ES-I3 (cell line): ENCODE measurements at regions not wholly inside any gene's neighbourhood (a gene's known extent, or its start where the extent isn't known, plus 50 kb on each side); places are given as distances from the start of the nearest gene placed in this dataset.
"Not testable (repeated sequence)": the region's sequence is repeated elsewhere in the genome, so short reads cannot be mapped to it uniquely, and the experiment has no call there.

ENCODE experiments used
- H3K36me3 ChIP-seq: 2 replicates; pipeline ENCODE4 v1.6.1; 2013; ENCODE audit warnings: mild to moderate bottlenecking, low read length, control low read depth, moderate library complexity; ENCODE audit not compliant: insufficient read depth
- H3K4me1 ChIP-seq: 2 replicates; pipeline ENCODE4 v1.6.1; 2013; ENCODE audit warnings: mild to moderate bottlenecking, control low read depth, low read length; ENCODE audit not compliant: insufficient read depth
- H3K9ac ChIP-seq: 2 replicates; pipeline ENCODE4 v1.6.1; 2013; ENCODE audit warnings: low read depth, mild to moderate bottlenecking, low read length, moderate library complexity
- H3K9me3 ChIP-seq: 2 replicates; pipeline ENCODE4 v1.6.1; 2013; ENCODE audit warnings: mild to moderate bottlenecking, low read length, moderate library complexity; ENCODE audit not compliant: control insufficient read depth, insufficient read depth

GRCh38 chr15:62515696-62516395 lies 350.8 kb upstream of the C2CD4B start:
- Histone ChIP-seq H3K9ac (no peak overlapping the region), H3K4me1 (peaks cover 10% of the 10 kb centered on the region), H3K9me3 (no peaks in the 10 kb centered on the region), H3K36me3 (no peaks in the 10 kb centered on the region)

DNA sequence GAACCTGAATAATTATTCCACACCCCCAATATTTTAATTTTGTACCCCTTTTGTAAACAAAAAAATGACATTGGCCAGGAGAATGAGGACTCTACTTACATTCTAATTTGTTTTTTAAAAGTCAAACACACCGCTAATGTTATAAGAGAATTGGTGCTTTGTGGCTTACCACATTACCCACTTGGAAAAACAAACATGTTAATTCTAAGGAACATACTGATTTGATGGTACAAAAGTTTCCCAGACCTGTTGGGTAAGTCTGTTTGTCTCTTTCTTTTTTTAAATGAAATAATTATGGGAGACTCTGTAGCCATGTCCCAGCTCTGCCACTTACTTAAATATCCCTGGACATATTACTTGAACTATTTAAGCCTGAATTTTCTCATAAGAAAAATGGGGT lies 352.5 kb upstream of the C2CD4B start:
- Histone ChIP-seq H3K36me3 (no peaks in the 10 kb centered on the region), H3K4me1 (peaks cover 27% of the 10 kb centered on the region)

GRCh38 chr15:62518666-62519065 lies 353.6 kb upstream of the C2CD4B start:
- peaks cover 34% of the 10 kb centered on the region for H3K4me1 ChIP-seq
- H3K9ac ChIP-seq, H3K36me3 ChIP-seq, H3K9me3 ChIP-seq: not testable (repeated sequence)

More for the DNA sequence above, 352.5 kb upstream of the C2CD4B start:
- Histone ChIP-seq H3K9ac (no peak overlapping the region), H3K9me3 (no peaks in the 10 kb centered on the region)

DNA sequence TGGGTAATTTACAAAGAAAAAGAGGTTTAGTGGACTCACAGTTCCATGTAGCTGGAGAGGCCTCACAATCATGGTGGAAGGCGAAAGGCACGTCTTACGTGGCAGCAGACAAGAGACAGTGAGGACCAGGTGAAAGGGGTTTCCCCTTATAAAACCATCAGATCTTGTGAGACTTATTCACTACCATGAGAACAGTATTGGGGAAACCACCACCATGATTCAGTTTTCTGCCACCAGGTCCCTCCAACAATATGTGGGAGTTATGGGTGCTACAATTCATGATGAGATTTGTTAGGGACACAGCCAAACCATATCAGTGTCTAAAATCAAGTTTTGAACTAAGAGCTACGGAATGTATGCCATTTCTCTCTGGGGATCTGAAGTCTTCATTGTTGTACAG lies 354.8 kb upstream of the C2CD4B start:
- Histone ChIP-seq H3K9me3 (no peaks in the 10 kb centered on the region), H3K4me1 (peaks cover 31% of the 10 kb centered on the region), H3K36me3 (no peaks in the 10 kb centered on the region), H3K9ac (no peak overlapping the region)

DNA sequence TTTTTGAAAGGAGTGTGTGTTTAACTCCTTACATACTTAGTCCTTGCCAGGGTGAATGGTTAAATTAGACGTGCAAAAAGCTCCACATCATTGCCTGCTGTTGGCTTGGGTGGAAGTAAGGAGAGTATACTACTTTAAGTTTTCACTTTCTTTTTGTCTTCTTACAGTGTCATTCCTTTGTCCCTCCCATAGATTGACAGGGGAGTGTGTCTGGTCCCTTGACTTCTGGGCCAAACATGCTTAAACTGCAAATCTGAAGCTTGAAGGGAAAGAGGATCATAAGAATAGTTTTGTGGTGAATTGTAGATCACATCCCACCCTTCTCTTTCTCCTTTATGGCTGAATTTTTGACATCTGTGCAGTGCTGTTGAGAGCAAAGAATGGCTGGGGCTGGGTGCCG lies 355.8 kb upstream of the C2CD4B start:
- H3K36me3 ChIP-seq = no peaks in the 10 kb centered on the region
- H3K4me1 ChIP-seq = peaks cover 31% of the 10 kb centered on the region
- H3K9ac ChIP-seq = no peak overlapping the region
- H3K9me3 ChIP-seq = no peaks in the 10 kb centered on the region

GRCh38 chr15:62521396-62521795 lies 356.3 kb upstream of the C2CD4B start:
- Histone ChIP-seq H3K36me3 (no peaks in the 10 kb centered on the region), H3K9me3 (no peaks in the 10 kb centered on the region), H3K9ac (no peak overlapping the region), H3K4me1 (peaks cover 31% of the 10 kb centered on the region)

DNA sequence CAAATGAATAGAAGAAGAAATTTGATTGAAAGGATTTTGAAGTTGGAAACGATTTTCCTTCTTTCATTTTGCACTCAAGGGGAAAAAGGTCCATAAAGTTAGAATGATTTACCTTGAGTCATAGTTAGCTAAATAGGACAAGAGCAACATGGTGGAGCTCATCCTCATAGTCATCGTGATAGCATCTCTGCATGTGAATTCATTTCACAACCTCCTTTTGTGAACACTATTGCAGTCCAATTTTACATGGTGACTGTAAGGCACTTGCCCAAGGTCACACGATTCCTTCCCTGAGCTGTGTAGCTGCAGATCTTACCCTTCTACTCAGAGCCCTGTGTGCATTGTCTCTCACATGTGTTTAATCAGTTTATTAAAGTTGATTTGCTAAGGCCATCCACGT lies 359.8 kb upstream of the C2CD4B start:
- no peak overlapping the region for H3K9ac ChIP-seq
- H3K36me3 ChIP-seq = no peaks in the 10 kb centered on the region
- H3K9me3 ChIP-seq = no peaks in the 10 kb centered on the region
- peaks cover 31% of the 10 kb centered on the region for H3K4me1 ChIP-seq

DNA sequence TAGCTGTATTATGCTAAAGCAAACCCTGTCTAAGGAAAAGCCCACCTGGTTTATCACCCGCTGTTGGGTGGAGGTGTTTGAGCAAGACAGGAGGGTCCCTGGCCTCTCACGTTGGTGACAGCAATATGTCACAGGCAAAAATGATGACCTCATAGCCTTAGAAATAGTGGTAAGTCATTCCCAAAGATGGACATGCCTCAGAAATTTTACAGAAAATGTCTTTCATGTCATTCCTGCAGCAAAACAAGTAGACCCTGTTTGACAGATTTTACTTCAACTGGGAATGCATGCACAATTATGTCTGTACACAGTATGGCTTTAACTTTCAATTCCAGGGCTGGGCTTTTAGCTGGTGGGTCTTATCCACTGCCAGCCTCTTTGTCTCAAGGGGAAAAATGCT lies 362.3 kb upstream of the C2CD4B start:
- H3K9ac ChIP-seq = no peak overlapping the region

GRCh38 chr15:62528505-62528904 lies 363.4 kb upstream of the C2CD4B start:
- Histone ChIP-seq H3K4me1 (no peaks in the 10 kb centered on the region), H3K36me3 (no peaks in the 10 kb centered on the region), H3K9me3 (no peaks in the 10 kb centered on the region), H3K9ac (no peak overlapping the region)

More for the DNA sequence above, 362.3 kb upstream of the C2CD4B start:
- no peaks in the 10 kb centered on the region for H3K9me3 ChIP-seq
- H3K36me3 ChIP-seq = no peaks in the 10 kb centered on the region
- peaks cover 9% of the 10 kb centered on the region for H3K4me1 ChIP-seq

- H3K36me3 ChIP-seq = no peaks in the 10 kb centered on the region
- no peak overlapping the region for H3K9ac ChIP-seq
- no peaks in the 10 kb centered on the region for H3K4me1 ChIP-seq
- no peaks in the 10 kb centered on the region for H3K9me3 ChIP-seq
These were observed 367.3 kb upstream of the C2CD4B start for GRCh38 chr15:62532367-62532766.

- no peaks in the 10 kb centered on the region for H3K4me1 ChIP-seq
- H3K9ac ChIP-seq = no peak overlapping the region
- H3K9me3 ChIP-seq = no peaks in the 10 kb centered on the region
- H3K36me3 ChIP-seq = no peaks in the 10 kb centered on the region
These were observed 368.6 kb upstream of the C2CD4B start for GRCh38 chr15:62533687-62534086.

- no peak overlapping the region for H3K9ac ChIP-seq
- H3K9me3 ChIP-seq = no peaks in the 10 kb centered on the region
These were observed 369.9 kb upstream of the C2CD4B start for GRCh38 chr15:62534996-62535395.

DNA sequence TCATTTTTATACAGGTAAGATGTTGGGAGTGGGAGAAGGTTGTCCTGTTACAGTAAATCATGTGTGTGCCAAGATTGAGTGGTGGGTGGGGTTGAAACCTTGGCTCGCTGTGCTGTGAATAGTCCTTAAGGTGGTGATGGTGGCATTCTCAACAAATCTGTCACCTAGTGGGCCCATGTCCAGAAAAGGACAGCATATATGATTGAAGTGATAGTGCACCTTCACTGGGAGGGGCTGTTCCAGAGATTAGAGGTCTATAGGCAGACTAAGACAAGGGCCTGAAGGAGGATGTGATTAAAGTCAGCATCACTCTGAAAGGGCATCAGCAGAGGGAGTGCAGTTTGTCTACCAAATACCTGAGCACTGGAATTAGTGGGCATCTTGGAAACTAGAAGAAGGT lies 374.2 kb upstream of the C2CD4B start:
- H3K9ac ChIP-seq = no peak overlapping the region
- no peaks in the 10 kb centered on the region; the same call in 1 of the 2 replicates for H3K9me3 ChIP-seq

More at GRCh38 chr15:62534996-62535395, 369.9 kb upstream of the C2CD4B start:
- H3K4me1 ChIP-seq = no peaks in the 10 kb centered on the region
- no peaks in the 10 kb centered on the region for H3K36me3 ChIP-seq

GRCh38 chr15:62541250-62541649 lies 376.2 kb upstream of the C2CD4B start:
- no peaks in the 10 kb centered on the region; the same call in 1 of the 2 replicates for H3K9me3 ChIP-seq
- H3K36me3 ChIP-seq = no peaks in the 10 kb centered on the region
- H3K9ac ChIP-seq = no peak overlapping the region
- no peaks in the 10 kb centered on the region for H3K4me1 ChIP-seq

More for the DNA sequence above, 374.2 kb upstream of the C2CD4B start:
- Histone ChIP-seq H3K4me1 (no peaks in the 10 kb centered on the region), H3K36me3 (no peaks in the 10 kb centered on the region)

- Histone ChIP-seq H3K36me3 (no peaks in the 10 kb centered on the region), H3K9ac (no peak overlapping the region), H3K4me1 (no peaks in the 10 kb centered on the region), H3K9me3 (no peaks in the 10 kb centered on the region; the same call in 1 of the 2 replicates)
These were observed 376.8 kb upstream of the C2CD4B start for GRCh38 chr15:62541846-62542245.
